Endothelial cell of umbilical vein (primary cell): ENCODE measurements at regions not wholly inside any gene's neighbourhood (a gene's known extent, or its start where the extent isn't known, plus 50 kb on each side); places are given as distances from the start of the nearest gene placed in this dataset.

ENCODE experiments used
- BruUV-seq: library from RNA; stranded (reverse); fragments of 400-500 nt; replicated peaks from 2 replicates; lab custom pipeline; 2021; lab: Mats Ljungman, UMichigan
- CTCF ChIA-PET: fragments of 300-600, 350-600 bp; sonication (Branson Sonifier 250); formaldehyde crosslinking; loops from one replicate; lab custom pipeline; 2021; ENCODE audit warnings: antibody characterized with exemption, inconsistent platforms; lab: Charles Lee
- POLR2A ChIA-PET: fragments of 300-600, 350-600 bp; sonication (Branson Sonifier 250); formaldehyde crosslinking; loops from one replicate; lab custom pipeline; 2021; ENCODE audit warnings: antibody characterized with exemption, inconsistent platforms; lab: Charles Lee
- DNase-seq: peaks from one replicate; pipeline ENCODE4 v3.0.0-alpha.2; 2011; ENCODE audit warnings: low read depth, low spot score
- FAIRE-seq: peaks from 2 replicates; lab custom pipeline; 2011; peaks lifted over from hg19 to GRCh38; lab: Jason Lieb, UNC
- H2AFZ ChIP-seq: 2 replicates; pipeline ENCODE4 v1.6.0; 2012; ENCODE audit warnings: low read depth, low read length, control low read depth, inconsistent platforms
- H3K27ac ChIP-seq: 2 replicates; pipeline ENCODE4 v1.5.1; 2011; ENCODE audit warnings: low read depth, mild to moderate bottlenecking, control low read depth, low read length, moderate library complexity; ENCODE audit not compliant: insufficient read depth
- H3K27me3 ChIP-seq, 2 experiments: 2 replicates each; pipeline versions ENCODE4 v1.6.0 to v1.6.1; 2011; ENCODE audit warnings: low read length in 2 of 2, mixed read lengths in 1 of 2; ENCODE audit not compliant: control insufficient read depth in 2 of 2, insufficient read depth in 2 of 2
- H3K36me3 ChIP-seq, 2 experiments: 2 replicates in 1 of 2; 3 replicates in 1 of 2; pipeline ENCODE4 v1.5.1; 2011; ENCODE audit warnings: low read length in 2 of 2, mild to moderate bottlenecking in 1 of 2, moderate library complexity in 1 of 2; ENCODE audit not compliant: control insufficient read depth in 2 of 2, insufficient read depth in 2 of 2; ENCODE audit errors: extremely low read depth in 1 of 2
- H3K4me1 ChIP-seq: 3 replicates; pipeline ENCODE4 v1.5.1; 2011; ENCODE audit warnings: mild to moderate bottlenecking, low read length; ENCODE audit not compliant: control insufficient read depth, insufficient read depth; ENCODE audit errors: extremely low read depth
- H3K4me2 ChIP-seq: 2 replicates; pipeline ENCODE4 v1.6.1; 2011; ENCODE audit warnings: low read length, control low read depth, mixed read lengths; ENCODE audit not compliant: insufficient read depth
- H3K4me3 ChIP-seq, 3 experiments: fragments of 200-600 bp in 1 of 3; sonication (generic), shearing (Covaris generic) in 1 of 3; replicated peaks in 1 of 3; 2 replicates each; pipeline ENCODE4 v1.5.1; 2011 to 2016; ENCODE audit warnings: control low read depth in 3 of 3, low read length in 3 of 3, mild to moderate bottlenecking in 2 of 3, inconsistent platforms in 1 of 3, low read depth in 1 of 3, moderate library complexity in 1 of 3; ENCODE audit not compliant: insufficient read depth in 1 of 3
- H3K79me2 ChIP-seq: 2 replicates; pipeline ENCODE4 v1.6.0; 2012; ENCODE audit warnings: low read length, inconsistent platforms; ENCODE audit not compliant: control insufficient read depth, insufficient read depth
- H3K9ac ChIP-seq: replicated peaks from 2 replicates; pipeline ENCODE3; 2011; ENCODE audit warnings: low read length, control low read depth; ENCODE audit not compliant: insufficient read depth; ENCODE audit errors: extremely low read depth
- H3K9me1 ChIP-seq: replicated peaks from 3 replicates; pipeline ENCODE4 v1.6.0; 2011; ENCODE audit warnings: mild to moderate bottlenecking, low read length; ENCODE audit not compliant: control insufficient read depth, insufficient read depth; ENCODE audit errors: extremely low read depth
- H3K9me3 ChIP-seq: replicated peaks from 2 replicates; pipeline ENCODE4 v1.5.1; 2012; ENCODE audit warnings: low read length, inconsistent platforms; ENCODE audit not compliant: control insufficient read depth, insufficient read depth
- H4K20me1 ChIP-seq: replicated peaks from 2 replicates; pipeline ENCODE3; 2011; ENCODE audit warnings: mild to moderate bottlenecking, low read length; ENCODE audit not compliant: control insufficient read depth, insufficient read depth; ENCODE audit errors: extremely low read depth
- EZH2 ChIP-seq: IDR thresholded peaks from 2 replicates; pipeline ENCODE4 v1.6.1; 2012; ENCODE audit warnings: borderline replicate concordance, low read depth, mild to moderate bottlenecking, moderate library complexity, low read length, inconsistent platforms; ENCODE audit not compliant: severe bottlenecking
- FOS ChIP-seq: IDR thresholded peaks from 2 replicates; pipeline ENCODE4 v1.6.1; 2011; ENCODE audit warnings: mild to moderate bottlenecking, low read length, moderate library complexity, borderline replicate concordance; ENCODE audit not compliant: insufficient read depth
- GATA2 ChIP-seq: IDR thresholded peaks from 2 replicates; pipeline ENCODE4 v1.7.0; 2011; ENCODE audit warnings: low read depth, mild to moderate bottlenecking, moderate library complexity, mixed read lengths, low read length; ENCODE audit not compliant: insufficient read length, insufficient read depth
- JUN ChIP-seq: IDR thresholded peaks from 2 replicates; pipeline ENCODE4 v1.6.1; 2011; ENCODE audit warnings: borderline replicate concordance, low read depth; ENCODE audit not compliant: insufficient read length, insufficient read depth
- MYC ChIP-seq: IDR thresholded peaks from one replicate; pipeline ENCODE4 v1.6.1; 2011; ENCODE audit warnings: mild to moderate bottlenecking, low read depth, low read length
- POLR2A ChIP-seq: IDR thresholded peaks from 2 replicates; pipeline ENCODE4 v1.6.1; 2012; ENCODE audit warnings: low read depth, mild to moderate bottlenecking, control low read depth, low read length
- POLR2AphosphoS5 ChIP-seq: IDR thresholded peaks from 2 replicates; pipeline ENCODE4 v1.6.1; 2012; ENCODE audit warnings: low read depth, mild to moderate bottlenecking, control low read depth, low read length, moderate library complexity; ENCODE audit not compliant: insufficient read depth
- dilution Hi-C: fragments of 300-500 bp; cut with MboI; formaldehyde crosslinking; loops from one replicate; pipeline ENCODE4 v1.15.0; 2019; ENCODE audit warnings: low sequenced_read_pairs; ENCODE audit not compliant: extremely low pct_ligation_motif_present
- intact Hi-C: fragments of 100-400 bp; cut with micrococcal nuclease; formaldehyde crosslinking; loops from one replicate; pipeline ENCODE4 v1.10.0; 2022
- TF ChIP-seq, protein P1 (sequence below), 2 donors: IDR thresholded peaks; 1 replicate in 1 of 2; 2 replicates in 1 of 2; pipeline ENCODE4 v1.5.1; 2011; ENCODE audit warnings: low read length in 2 of 2, mild to moderate bottlenecking in 2 of 2, moderate library complexity in 2 of 2, control low read depth in 1 of 2, inconsistent platforms in 1 of 2, low read depth in 1 of 2; ENCODE audit not compliant: insufficient read depth in 1 of 2; ENCODE audit errors: extremely low read depth in 1 of 2
- TF ChIP-seq, protein P2 (sequence below): IDR thresholded peaks from 2 replicates; pipeline ENCODE4 v1.6.1; 2011; ENCODE audit not compliant: insufficient read depth, insufficient read length

DNA sequence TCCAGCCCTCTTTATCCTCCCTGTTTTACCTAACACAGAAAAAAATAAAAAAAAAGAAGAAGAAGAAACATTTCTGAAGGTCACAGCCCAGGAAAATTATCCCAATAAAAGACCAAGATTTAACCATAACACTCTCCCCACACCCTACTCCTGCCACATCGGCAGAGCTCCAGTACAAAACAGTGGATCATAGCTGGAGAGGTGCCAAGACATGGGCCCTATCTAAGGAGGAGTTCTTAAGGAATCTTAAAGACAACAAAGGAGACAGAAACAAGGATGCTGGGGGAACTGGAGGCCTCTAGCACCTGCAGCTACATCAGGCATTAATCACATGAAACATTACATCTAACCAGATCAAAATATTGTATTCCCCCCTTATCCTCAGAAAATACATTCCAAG is 432.8 kb downstream of the MATN1 start:
- Histone ChIP-seq H3K79me2 (no peaks in the 10 kb centered on the region), H3K9ac (no peak overlapping the region), H3K27ac (no peak overlapping the region), H3K4me3 (no peak overlapping the region), H3K9me3 (no peaks in the 10 kb centered on the region), H2AFZ (no peak overlapping the region), H3K27me3 (no peaks in the 10 kb centered on the region), H3K4me2 (no peak overlapping the region), H3K4me1 (no peaks in the 10 kb centered on the region), H3K36me3 (no peaks in the 10 kb centered on the region), H3K9me1 (no peaks in the 10 kb centered on the region), H4K20me1 (no peaks in the 10 kb centered on the region)
- DNase-seq (no peak), FAIRE-seq (no peak)
- intact Hi-C loops (no loop called here), dilution Hi-C loops (no loop called here)
- ChIA-PET POLR2A (no interaction called here), CTCF (no interaction called here)
- no TSS peak for BruUV-seq
- no peak for TF ChIP-seq MYC
- no peak for TF ChIP-seq JUN
- TF ChIP-seq, protein P1, sequence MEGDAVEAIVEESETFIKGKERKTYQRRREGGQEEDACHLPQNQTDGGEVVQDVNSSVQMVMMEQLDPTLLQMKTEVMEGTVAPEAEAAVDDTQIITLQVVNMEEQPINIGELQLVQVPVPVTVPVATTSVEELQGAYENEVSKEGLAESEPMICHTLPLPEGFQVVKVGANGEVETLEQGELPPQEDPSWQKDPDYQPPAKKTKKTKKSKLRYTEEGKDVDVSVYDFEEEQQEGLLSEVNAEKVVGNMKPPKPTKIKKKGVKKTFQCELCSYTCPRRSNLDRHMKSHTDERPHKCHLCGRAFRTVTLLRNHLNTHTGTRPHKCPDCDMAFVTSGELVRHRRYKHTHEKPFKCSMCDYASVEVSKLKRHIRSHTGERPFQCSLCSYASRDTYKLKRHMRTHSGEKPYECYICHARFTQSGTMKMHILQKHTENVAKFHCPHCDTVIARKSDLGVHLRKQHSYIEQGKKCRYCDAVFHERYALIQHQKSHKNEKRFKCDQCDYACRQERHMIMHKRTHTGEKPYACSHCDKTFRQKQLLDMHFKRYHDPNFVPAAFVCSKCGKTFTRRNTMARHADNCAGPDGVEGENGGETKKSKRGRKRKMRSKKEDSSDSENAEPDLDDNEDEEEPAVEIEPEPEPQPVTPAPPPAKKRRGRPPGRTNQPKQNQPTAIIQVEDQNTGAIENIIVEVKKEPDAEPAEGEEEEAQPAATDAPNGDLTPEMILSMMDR (IDR thresholded peaks at IDR 0.05; ENCODE audit: extremely low read depth in 1 of 2, insufficient read depth in 1 of 2, low read depth in 1 of 2, low read length in 2 of 2): no peak
- TF ChIP-seq, protein P2, sequence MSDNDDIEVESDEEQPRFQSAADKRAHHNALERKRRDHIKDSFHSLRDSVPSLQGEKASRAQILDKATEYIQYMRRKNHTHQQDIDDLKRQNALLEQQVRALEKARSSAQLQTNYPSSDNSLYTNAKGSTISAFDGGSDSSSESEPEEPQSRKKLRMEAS: no peak
- no peak for TF ChIP-seq POLR2AphosphoS5
- TF ChIP-seq FOS: no peak

DNA sequence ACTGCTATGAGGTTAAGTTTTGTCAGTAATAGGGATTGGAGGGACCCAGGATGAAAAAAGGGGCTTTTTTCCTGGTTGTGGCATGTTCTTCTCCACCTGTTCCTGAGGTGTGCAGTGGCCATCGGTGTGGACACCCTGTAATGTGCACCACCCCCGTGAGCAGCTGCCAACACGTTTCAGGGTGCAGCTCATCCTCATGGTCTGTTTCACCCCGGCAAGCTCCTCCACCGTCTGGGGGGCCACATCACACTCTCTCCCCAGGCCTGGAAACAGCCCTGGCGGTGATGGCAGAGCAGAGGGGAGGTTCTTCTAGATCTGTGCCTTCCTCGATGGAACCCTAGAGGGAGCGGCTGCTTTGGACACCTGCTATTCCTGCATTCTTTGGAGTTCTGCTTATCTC is 435.4 kb downstream of the MATN1 start:
- intact Hi-C loops (no loop called here), dilution Hi-C loops (no loop called here)
- Histone ChIP-seq H3K79me2 (no peaks in the 10 kb centered on the region), H4K20me1 (no peaks in the 10 kb centered on the region), H3K9me1 (no peaks in the 10 kb centered on the region), H3K27me3 (no peaks in the 10 kb centered on the region), H2AFZ (no peak overlapping the region), H3K9ac (no peak overlapping the region), H3K4me2 (no peak overlapping the region), H3K4me3 (no peak overlapping the region), H3K36me3 (no peaks in the 10 kb centered on the region), H3K27ac (no peak overlapping the region), H3K9me3 (no peaks in the 10 kb centered on the region), H3K4me1 (no peaks in the 10 kb centered on the region)
- CTCF ChIA-PET: no interaction called here
- no peak for DNase-seq
- TF ChIP-seq MYC (no peak), POLR2AphosphoS5 (no peak), EZH2 (no peak), FOS (no peak), JUN (no peak), POLR2A (no peak), GATA2 (no peak)
- TF ChIP-seq, protein P2: no peak
- TF ChIP-seq, protein P1 (IDR thresholded peaks at IDR 0.05; ENCODE audit: extremely low read depth in 1 of 2, insufficient read depth in 1 of 2, low read depth in 1 of 2, low read length in 2 of 2): no peak
- BruUV-seq: no TSS peak
- POLR2A ChIA-PET: no interaction called here
- FAIRE-seq: no peak
